ENCODE measurements at regions not wholly inside any gene's neighbourhood (a gene's known extent, or its start where the extent isn't known, plus 50 kb on each side); places are given as distances from the start of the nearest gene placed in this dataset.
"Not testable (repeated sequence)": the region's sequence is repeated elsewhere in the genome, so short reads cannot be mapped to it uniquely, and the experiment has no call there.

- DNase-seq: no peak
These were observed 253.4 kb upstream of the CNTNAP4 start for GRCh38 chr16:76023835-76024234.

- DNase-seq: no peak
These were observed 241.5 kb upstream of the CNTNAP4 start for GRCh38 chr16:76035689-76036088.

DNA sequence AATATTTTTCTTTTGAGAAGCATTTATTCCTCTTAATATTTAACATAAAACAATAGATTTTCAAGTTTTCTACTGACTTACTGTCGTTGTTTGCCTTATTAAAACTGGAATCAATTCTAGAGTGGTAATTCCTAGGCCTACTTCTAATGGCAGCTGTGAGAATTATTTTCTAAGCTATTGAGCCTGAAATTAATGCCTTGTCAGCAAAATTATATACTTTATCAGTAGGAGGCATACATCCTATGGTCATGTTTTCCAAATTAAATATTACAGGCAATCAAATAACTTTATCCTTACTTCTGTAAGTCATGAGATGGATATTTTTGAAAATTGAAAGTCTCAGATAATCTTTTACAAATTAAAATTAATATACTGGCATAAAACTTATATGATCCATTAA is 239.1 kb upstream of the CNTNAP4 start:
- no peak for DNase-seq

DNA sequence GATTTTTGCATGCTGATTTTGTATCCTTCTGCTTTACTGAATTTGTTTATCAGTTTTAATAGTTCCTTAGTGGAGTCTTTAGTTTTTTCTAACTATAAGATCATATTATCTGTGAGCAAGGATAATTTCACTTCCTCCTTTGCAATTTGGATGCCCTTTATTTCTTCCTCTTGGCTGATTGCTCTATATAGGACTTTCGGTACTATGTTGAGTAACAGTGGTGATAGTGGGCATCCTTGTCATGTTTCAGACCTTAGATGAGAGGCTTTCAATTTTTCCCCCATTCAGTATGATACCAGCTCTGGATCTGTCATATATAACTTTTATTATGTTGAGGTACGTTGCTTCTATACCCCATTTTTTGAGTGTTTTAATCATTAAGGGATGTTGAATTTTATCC is 224.5 kb upstream of the CNTNAP4 start:
- no peak for DNase-seq

DNA sequence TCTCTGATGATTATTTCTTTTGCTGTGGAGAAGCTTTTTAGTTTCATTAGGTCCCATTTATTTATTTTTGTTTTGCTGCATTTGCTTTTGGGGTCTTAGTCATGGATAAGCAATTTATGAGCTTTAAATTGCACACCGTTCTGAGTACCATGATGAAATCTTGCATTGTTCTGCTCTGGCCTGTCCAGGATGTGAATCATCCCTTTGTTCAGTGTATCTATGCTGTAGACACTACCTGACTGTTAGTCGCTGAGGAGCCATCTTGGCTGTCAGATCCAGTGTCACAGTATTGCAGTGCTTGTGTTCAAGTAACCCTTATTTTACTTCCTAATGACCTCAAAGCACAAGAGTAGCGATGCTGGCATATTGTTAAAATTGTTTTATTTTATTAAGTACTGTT is 218.0 kb upstream of the CNTNAP4 start:
- DNase-seq: no peak

DNA sequence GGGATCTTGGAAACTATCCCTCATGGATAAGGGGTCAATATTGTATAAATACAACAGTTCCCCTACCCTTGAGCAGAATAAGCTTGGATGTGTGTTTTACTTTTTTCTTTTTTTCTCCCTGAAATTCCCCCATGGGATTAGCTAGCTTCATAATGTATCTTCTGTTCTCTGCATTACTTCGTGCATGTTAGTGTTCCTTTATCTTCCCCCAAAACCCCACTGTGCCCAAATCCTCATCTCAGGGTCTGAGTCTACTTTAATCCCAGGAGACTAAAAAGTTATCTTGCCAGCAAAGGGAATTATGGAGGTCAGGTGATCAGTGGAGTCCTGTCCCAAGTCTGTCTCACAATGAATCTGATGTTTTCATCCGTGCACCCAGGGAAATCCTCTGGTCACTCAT is 217.5 kb upstream of the CNTNAP4 start:
- DNase-seq: no peak

DNA sequence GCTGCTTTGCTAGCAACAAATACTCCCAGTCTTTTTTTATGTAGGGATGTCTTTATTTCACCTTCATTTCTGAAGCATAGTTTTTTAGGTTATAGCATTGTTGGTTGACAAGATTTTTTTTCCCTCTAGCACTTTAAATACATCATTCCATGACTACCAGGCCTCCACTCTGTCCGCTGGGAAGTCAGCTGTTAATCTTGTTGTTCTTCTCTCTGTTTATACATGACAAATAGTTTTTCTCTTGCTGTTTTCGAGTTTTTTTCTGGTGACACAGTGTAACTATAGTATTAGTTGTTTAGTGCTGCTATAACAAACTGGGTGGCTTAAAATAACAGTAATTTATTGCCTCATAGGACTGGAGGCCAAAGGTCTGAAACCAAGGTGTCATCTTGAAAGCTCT is 205.5 kb upstream of the CNTNAP4 start:
- DNase-seq: no peak

DNA sequence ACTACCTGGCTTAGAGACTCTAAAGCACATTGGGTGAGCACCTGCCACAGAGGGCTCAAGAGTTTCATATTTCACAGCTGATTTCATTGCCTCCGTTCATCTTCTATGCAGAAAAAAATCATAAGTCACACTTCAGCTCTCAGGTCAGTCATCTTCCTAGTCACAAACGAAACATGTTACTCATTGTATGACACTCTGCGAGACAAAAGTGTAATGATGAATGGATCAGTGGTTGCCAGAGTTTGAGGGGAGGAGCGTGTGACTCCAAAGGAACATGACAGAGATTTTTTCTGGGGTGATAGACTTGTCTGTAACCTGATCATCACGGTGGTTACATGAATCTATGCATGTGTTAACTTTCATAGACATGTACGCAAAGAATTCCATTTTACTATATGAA is 195.2 kb upstream of the CNTNAP4 start:
- no peak for DNase-seq

GRCh38 chr16:76106647-76107046 is 170.6 kb upstream of the CNTNAP4 start:
- no peak for DNase-seq

DNA sequence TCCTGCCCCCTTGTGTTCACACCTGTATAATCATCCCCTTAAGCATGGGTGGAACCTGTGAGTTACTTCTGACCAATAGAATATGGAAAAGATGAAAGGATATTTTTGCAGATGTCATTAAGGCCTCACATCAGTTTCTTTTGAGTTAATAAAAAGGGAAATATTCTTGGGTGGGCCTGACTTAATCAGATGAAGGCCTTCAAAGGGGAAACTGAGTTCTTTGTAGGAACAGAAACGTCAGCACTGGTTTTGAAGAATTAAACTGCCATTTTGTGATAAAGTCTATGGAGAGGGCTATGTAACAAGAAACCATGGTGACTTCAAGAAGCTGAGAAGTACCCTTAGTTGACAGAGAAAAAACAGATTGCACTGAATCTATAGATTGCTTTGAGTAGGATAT is 168.7 kb upstream of the CNTNAP4 start:
- no peak for DNase-seq

DNA sequence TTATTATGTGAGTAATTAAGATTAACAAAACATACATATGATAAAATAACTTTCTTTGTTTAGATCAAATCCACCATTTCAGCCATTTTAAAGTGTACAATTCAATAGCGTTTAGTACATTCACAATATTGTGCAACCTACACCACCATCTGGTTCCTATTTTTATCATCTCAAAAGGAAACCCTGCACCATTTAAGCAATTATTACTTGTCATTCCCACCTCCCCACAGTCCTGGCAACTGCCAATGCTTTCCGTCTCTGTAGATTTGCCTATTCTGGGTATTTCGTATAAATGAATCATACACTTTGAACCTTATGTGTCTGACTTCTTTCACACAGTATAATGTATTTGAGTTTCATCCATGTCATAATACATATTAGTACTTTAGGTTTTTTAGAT is 162.5 kb upstream of the CNTNAP4 start:
- no peak for DNase-seq

DNA sequence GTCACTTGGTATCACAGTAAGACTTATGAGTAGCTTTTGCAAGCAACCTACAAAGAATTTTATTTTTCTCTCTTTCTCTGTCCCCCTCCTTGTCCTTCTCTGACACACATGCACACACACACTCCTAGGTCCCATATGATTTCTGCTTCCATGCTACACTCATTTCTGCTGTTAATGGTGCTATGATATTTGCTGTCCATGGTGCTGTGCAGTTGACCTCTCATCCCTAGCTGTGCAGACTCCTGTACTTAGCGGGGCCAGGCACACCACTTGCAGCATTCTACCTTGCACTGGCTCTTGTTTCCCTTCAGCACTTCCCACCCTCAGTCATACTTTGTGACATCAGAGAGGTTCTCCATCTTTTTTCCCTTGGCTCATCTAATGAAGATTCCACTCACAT is 158.9 kb upstream of the CNTNAP4 start:
- DNase-seq: no peak

DNA sequence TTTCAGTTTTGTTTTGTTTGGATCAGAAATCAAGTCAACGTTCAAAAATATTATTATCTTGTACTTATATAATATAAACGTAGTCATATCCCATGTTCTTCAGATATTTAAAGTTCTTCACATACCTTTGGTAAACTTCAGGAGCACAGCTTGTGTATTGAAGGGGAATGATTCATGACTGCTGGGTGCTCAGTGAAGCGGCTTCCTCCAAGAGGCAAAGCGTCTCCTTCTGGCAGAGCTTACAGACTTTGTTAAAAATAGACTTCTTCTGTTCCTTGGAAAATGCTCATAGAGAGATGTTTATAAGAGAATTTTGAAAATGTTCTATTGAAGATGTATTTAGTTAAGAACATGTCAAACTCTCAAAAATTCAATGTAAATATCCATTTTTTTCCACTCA is 155.6 kb upstream of the CNTNAP4 start:
- no peak for DNase-seq

- DNase-seq: no peak
These were observed 153.2 kb upstream of the CNTNAP4 start for GRCh38 chr16:76123966-76124365.

DNA sequence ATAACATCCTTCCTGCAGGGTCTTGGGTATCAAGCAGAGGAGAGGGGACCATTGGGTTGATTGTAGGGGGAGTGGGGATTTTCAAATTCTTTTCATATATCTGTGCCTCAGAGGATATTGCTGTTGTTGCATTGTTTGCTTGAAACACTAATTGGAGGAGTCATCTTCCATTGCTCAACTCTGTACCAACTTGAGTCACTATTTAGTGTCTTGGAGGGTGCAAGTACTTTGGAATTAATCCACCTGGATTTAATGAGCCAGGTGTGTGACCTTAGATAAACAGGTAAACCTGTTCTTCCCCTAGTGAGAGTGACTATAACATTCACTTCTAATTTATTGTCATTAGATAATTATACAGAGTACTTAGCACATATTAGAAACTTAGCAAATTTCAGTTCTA is 151.3 kb upstream of the CNTNAP4 start:
- DNase-seq: no peak

DNA sequence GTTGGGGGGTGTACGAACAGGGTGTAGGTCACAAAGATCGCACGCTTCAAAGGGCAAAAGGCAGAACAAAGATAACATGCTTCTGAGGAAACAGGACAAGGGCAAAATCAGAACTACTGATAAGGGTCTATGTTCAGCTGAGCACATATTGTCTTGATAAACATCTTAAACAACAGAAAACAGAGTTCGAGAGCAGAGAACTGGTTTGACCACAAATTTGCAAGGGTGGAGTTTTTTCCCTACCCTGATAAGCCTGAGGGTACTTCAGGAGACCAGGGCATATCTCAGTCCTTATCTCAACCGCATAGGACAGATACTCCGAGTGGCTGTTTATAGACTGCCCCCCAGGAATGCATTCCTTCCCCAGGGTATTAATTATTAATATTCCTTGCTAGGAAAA is 139.1 kb upstream of the CNTNAP4 start:
- not testable (repeated sequence) for DNase-seq

GRCh38 chr16:76157629-76158028 is 119.6 kb upstream of the CNTNAP4 start:
- DNase-seq: no peak

DNA sequence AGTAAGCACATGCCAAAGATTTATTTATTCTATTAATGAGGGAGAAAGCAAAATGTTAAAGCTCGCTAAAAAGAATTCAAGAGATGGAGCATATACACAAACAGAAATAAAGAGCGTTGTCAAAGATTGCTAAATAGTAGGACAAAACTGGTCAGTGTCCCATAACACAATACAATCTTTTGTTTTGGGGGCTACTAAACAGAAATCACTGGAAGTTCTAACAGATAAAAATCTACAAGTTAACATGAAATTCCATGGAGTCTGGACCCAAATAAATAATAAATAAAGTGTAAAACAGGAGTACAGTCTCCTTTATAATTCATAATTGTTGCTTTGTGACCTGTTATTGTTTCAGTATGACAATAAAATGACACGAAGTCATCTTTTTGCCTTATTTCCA is 115.2 kb upstream of the CNTNAP4 start:
- DNase-seq: no peak

GRCh38 chr16:76164970-76165558 is 112.1 kb upstream of the CNTNAP4 start:
- no peak for DNase-seq

GRCh38 chr16:76175718-76176117 is 101.5 kb upstream of the CNTNAP4 start:
- no peak for DNase-seq

DNA sequence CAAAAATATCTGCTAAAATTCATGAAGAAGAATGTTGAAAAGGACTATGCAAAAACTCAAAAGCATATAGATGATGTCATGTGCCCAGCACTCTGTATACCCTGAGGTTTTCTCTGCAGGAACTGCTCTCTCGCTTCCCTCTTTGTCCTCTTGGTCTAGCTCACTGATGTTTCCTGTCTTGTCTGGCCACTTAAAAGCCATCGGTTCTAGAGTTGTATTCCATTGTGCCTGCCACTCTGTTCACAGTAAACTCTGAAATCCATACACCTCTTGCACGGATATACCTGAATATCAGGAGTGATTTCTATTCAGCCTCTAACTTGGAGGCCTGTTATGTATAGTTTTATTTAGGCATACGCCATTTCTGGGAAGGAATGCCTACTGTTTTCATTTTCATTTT is 101.0 kb upstream of the CNTNAP4 start:
- no peak for DNase-seq

DNA sequence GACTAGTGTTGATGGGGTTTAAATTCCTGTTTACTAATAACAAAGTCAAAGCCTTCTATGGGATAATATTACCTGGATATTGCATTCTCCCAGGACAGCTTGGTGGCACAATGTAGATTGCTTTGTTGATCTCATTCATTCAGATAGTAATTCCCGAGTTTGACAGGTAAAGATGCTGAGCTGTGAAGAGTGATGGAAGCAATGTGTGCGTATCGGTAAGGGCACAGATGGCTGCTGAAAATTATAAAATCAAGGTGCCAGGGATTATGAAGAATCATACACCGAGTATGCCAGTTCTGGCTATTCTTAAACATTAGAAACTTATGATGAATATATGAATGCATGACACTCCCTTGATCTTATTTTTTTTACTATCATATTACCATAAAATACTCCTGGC is 100.6 kb upstream of the CNTNAP4 start:
- DNase-seq: no peak

GRCh38 chr16:76182041-76182635 is 95.1 kb upstream of the CNTNAP4 start:
- DNase-seq: no peak

- no peak for DNase-seq
These were observed 93.6 kb upstream of the CNTNAP4 start for GRCh38 chr16:76183647-76184046.

- DNase-seq: no peak
These were observed 87.1 kb upstream of the CNTNAP4 start for GRCh38 chr16:76190057-76190456.
